ENCODE measurements at regions not wholly inside any gene's neighbourhood (a gene's known extent, or its start where the extent isn't known, plus 50 kb on each side); places are given as distances from the start of the nearest gene placed in this dataset.
"Not testable (repeated sequence)": the region's sequence is repeated elsewhere in the genome, so short reads cannot be mapped to it uniquely, and the experiment has no call there.

DNA sequence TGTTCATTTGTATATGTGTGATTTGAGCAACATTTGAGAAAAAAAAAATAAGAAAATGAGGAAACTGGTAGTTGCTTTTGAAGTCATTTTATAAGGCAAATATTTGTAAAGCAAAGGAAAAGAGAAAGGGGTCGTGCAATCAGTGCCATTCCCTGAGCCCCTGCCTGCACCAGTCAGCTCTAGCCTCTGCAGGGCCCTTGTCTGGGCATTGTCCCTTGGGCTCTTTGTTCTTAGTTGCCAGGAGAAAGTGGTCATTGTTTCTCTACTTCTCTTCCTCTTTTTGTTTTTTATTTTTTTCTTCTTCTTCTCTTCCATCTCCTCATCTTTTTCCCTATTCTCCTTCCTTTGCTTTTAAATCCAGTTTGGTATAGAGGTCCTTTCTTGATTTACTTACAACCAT is 175.3 kb upstream of the CREB1 start:
- Histone ChIP-seq H3K27ac (ENCODE audit: low read length) (no peak overlapping the region), H3K36me3 (ENCODE audit: control insufficient read depth in 1 of 2, insufficient read depth in 2 of 2, low read length in 2 of 2) (no peaks in the 10 kb centered on the region), H3K4me1 (ENCODE audit: control insufficient read depth in 1 of 2, insufficient read depth in 2 of 2, low read length in 2 of 2) (no peaks in the 10 kb centered on the region), H3K9me3 (ENCODE audit: control insufficient read depth in 1 of 2, low read length in 2 of 2) (no peaks in the 10 kb centered on the region), H3K4me3 (ENCODE audit: low read depth in 1 of 2, low read length in 2 of 2) (no peak overlapping the region), H3K27me3 (ENCODE audit: low read depth, low read length) (no peaks in the 10 kb centered on the region)

DNA sequence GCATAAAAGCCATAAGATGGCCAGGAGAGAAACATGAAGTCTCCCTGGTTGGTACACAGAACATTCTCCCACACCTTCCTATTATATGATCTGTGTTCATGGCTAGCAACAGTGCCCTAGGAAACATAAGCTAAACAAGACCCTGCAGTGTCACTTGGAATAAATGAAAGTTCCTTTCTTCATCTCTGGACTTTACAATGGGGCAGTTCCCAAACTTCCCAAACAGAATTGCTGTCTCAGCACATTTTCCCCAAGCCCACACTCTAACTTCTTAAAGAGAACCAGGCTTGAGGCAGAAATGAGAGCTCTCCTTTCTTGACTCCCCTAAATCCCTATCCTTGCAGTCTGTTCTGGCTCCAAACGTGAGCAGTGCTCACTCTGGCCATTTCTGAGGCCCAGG is 173.2 kb upstream of the CREB1 start:
- Histone ChIP-seq H3K9me3 (ENCODE audit: control insufficient read depth in 1 of 2, low read length in 2 of 2) (no peaks in the 10 kb centered on the region), H3K27ac (ENCODE audit: low read length) (no peak overlapping the region), H3K4me3 (ENCODE audit: low read depth in 1 of 2, low read length in 2 of 2) (no peak overlapping the region), H3K27me3 (ENCODE audit: low read depth, low read length) (no peaks in the 10 kb centered on the region), H3K4me1 (ENCODE audit: control insufficient read depth in 1 of 2, insufficient read depth in 2 of 2, low read length in 2 of 2) (no peaks in the 10 kb centered on the region), H3K36me3 (ENCODE audit: control insufficient read depth in 1 of 2, insufficient read depth in 2 of 2, low read length in 2 of 2) (no peaks in the 10 kb centered on the region)

DNA sequence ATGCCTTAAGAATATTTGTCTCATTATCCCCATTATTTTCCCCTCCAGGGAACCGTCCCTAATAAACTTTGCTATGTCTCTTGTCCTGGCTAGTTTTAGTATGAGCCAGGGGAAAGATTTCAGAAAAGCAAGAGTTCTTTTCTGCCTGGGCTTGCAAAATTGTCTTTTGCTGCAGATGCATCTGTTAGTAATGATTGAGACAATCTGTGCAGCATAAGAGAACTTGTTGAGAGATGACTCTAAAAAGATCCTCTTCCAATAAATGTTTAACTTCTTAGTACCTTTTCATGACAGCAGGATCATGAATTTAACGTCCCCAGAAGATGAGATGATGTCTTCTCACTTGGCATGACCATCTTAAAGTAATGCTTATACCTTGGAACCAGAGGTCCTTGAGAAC is 172.5 kb upstream of the CREB1 start:
- H3K36me3 ChIP-seq (ENCODE audit: control insufficient read depth in 1 of 2, insufficient read depth in 2 of 2, low read length in 2 of 2), result no peaks in the 10 kb centered on the region
- H3K27me3 ChIP-seq (ENCODE audit: low read depth, low read length), result no peaks in the 10 kb centered on the region
- no peak overlapping the region for H3K4me3 ChIP-seq (ENCODE audit: low read depth in 1 of 2, low read length in 2 of 2)
- no peak overlapping the region for H3K27ac ChIP-seq (ENCODE audit: low read length)
- no peaks in the 10 kb centered on the region for H3K9me3 ChIP-seq (ENCODE audit: control insufficient read depth in 1 of 2, low read length in 2 of 2)
- no peaks in the 10 kb centered on the region for H3K4me1 ChIP-seq (ENCODE audit: control insufficient read depth in 1 of 2, insufficient read depth in 2 of 2, low read length in 2 of 2)

DNA sequence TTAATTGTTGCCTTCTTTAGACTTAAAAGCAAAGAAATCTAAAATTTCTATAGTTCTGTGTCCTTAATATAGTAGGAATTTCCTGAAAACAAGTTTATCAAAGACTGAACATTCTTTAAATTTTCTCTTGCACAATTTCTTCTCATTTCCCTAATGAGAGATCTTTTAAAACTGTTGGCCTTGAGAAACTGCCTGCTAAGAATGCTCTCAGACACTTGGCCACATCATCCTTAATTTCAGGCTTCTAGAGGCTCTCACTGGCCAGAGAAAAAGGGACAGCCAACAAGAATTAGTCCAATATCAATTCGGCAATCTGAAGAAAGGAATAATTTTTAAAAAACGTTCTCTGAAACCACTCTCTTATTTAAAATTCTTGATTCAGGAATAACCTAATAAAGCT is 167.0 kb upstream of the CREB1 start:
- Histone ChIP-seq H3K9me3 (ENCODE audit: control insufficient read depth in 1 of 2, low read length in 2 of 2) (no peaks in the 10 kb centered on the region), H3K36me3 (ENCODE audit: control insufficient read depth in 1 of 2, insufficient read depth in 2 of 2, low read length in 2 of 2) (no peaks in the 10 kb centered on the region), H3K27ac (ENCODE audit: low read length) (no peak overlapping the region), H3K4me1 (ENCODE audit: control insufficient read depth in 1 of 2, insufficient read depth in 2 of 2, low read length in 2 of 2) (no peaks in the 10 kb centered on the region), H3K4me3 (ENCODE audit: low read depth in 1 of 2, low read length in 2 of 2) (no peak overlapping the region), H3K27me3 (ENCODE audit: low read depth, low read length) (no peaks in the 10 kb centered on the region)

DNA sequence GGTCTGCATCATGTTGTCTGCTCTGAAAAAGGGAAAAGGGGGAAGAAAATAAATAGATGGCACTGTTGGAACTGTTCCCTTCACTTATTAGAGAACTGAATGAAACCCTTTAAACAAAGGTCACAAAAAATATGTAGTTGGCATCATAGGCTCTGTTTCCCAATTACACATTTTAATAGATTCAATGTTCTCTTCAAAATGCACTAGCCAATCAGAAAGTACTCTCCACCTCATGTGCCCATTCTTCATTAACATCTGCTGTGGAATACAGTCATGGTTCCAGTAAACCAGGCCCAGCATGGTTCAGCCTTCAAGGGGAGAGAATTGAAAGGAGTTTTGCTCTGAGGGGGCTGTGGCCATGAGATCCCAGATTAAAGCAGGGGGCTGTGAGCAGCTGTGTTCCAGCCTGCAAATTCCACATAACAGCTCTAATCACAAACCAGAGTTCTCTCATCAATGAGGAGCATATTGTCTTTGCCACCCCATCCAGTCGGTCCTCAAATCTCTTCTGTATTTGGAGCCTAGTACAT is 165.9 kb upstream of the CREB1 start:
- no peaks in the 10 kb centered on the region for H3K9me3 ChIP-seq (ENCODE audit: control insufficient read depth in 1 of 2, low read length in 2 of 2)

DNA sequence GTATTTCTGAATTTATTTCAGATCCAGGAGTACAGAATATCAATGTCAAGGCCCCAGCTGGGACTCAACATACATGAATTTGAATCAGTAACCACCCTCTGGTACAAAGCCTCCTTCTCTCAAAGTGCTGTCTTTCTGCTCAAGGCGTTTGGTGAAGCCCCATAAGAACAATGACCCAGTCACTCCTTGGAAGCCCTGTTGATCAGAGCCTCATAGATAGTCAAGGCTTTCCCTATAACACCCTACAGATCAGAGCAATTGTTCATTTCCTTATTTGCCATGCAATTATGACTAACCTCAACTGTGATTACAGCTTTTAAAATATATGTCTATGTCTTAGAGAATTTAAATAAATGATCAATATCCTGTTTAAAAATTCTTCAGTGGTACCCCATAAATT is 159.1 kb upstream of the CREB1 start:
- H3K27ac ChIP-seq (ENCODE audit: low read length), result no peak overlapping the region
- no peak overlapping the region for H3K4me3 ChIP-seq (ENCODE audit: low read depth in 1 of 2, low read length in 2 of 2)
- H3K27me3 ChIP-seq (ENCODE audit: low read depth, low read length), result no peaks in the 10 kb centered on the region
- H3K36me3 ChIP-seq (ENCODE audit: control insufficient read depth in 1 of 2, insufficient read depth in 2 of 2, low read length in 2 of 2), result no peaks in the 10 kb centered on the region
- H3K9me3 ChIP-seq (ENCODE audit: control insufficient read depth in 1 of 2, low read length in 2 of 2), result peaks cover 0 to 3% of the 10 kb centered on the region in 2 donors
- no peaks in the 10 kb centered on the region for H3K4me1 ChIP-seq (ENCODE audit: control insufficient read depth in 1 of 2, insufficient read depth in 2 of 2, low read length in 2 of 2)

More for the DNA sequence above, 165.9 kb upstream of the CREB1 start:
- Histone ChIP-seq H3K4me1 (ENCODE audit: control insufficient read depth in 1 of 2, insufficient read depth in 2 of 2, low read length in 2 of 2) (no peaks in the 10 kb centered on the region), H3K4me3 (ENCODE audit: low read depth in 1 of 2, low read length in 2 of 2) (no peak overlapping the region), H3K27ac (ENCODE audit: low read length) (no peak overlapping the region), H3K27me3 (ENCODE audit: low read depth, low read length) (no peaks in the 10 kb centered on the region), H3K36me3 (ENCODE audit: control insufficient read depth in 1 of 2, insufficient read depth in 2 of 2, low read length in 2 of 2) (no peaks in the 10 kb centered on the region)

DNA sequence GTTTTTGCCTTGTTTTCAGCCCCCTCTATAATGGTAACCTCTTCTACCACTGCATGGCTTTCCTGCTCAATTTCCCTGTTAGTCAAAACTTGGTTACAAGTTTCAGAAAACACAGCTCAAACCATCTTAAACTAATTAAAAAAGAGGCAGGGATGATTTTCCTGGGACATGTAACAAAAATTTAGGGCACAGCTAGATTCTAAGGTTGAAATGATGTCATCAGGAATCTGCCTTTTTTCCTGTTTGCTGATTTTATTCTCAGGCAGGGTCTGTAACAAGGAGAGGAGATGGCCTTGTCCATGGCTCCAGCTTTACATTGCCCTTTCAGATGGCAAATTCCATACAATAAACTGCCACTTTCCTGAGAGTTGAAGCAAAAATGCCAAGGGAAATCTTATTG is 157.9 kb upstream of the CREB1 start:
- Histone ChIP-seq H3K27ac (ENCODE audit: low read length) (no peak overlapping the region), H3K36me3 (ENCODE audit: control insufficient read depth in 1 of 2, insufficient read depth in 2 of 2, low read length in 2 of 2) (no peaks in the 10 kb centered on the region), H3K4me1 (ENCODE audit: control insufficient read depth in 1 of 2, insufficient read depth in 2 of 2, low read length in 2 of 2) (no peaks in the 10 kb centered on the region), H3K4me3 (ENCODE audit: low read depth in 1 of 2, low read length in 2 of 2) (no peak overlapping the region), H3K9me3 (ENCODE audit: control insufficient read depth in 1 of 2, low read length in 2 of 2) (peaks cover 0 to 7% of the 10 kb centered on the region in 2 donors), H3K27me3 (ENCODE audit: low read depth, low read length) (no peaks in the 10 kb centered on the region)

DNA sequence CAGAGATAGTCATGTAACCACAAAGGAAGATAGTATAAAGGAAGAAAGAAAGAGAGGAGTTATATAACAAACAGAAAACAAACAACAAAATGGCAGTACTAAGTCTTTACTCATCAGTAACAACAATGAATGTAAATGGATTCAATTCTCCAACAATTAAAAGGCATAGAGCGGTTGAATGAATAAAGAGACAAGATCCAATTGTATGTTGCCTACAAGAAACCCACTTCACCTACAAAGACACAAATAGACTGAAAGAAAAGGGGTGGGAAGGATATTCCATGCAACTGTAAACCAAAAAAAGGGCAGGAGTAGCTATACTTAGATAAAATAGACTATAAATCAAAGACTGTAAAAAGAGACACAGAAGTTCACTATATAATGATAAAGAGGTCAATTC is 157.3 kb upstream of the CREB1 start:
- peaks cover 0 to 7% of the 10 kb centered on the region in 2 donors for H3K9me3 ChIP-seq (ENCODE audit: control insufficient read depth in 1 of 2, low read length in 2 of 2)
- no peaks in the 10 kb centered on the region for H3K4me1 ChIP-seq (ENCODE audit: control insufficient read depth in 1 of 2, insufficient read depth in 2 of 2, low read length in 2 of 2)
- H3K27me3 ChIP-seq (ENCODE audit: low read depth, low read length), result no peaks in the 10 kb centered on the region
- H3K27ac ChIP-seq (ENCODE audit: low read length), result no peak overlapping the region
- no peaks in the 10 kb centered on the region for H3K36me3 ChIP-seq (ENCODE audit: control insufficient read depth in 1 of 2, insufficient read depth in 2 of 2, low read length in 2 of 2)
- no peak overlapping the region for H3K4me3 ChIP-seq (ENCODE audit: low read depth in 1 of 2, low read length in 2 of 2)

DNA sequence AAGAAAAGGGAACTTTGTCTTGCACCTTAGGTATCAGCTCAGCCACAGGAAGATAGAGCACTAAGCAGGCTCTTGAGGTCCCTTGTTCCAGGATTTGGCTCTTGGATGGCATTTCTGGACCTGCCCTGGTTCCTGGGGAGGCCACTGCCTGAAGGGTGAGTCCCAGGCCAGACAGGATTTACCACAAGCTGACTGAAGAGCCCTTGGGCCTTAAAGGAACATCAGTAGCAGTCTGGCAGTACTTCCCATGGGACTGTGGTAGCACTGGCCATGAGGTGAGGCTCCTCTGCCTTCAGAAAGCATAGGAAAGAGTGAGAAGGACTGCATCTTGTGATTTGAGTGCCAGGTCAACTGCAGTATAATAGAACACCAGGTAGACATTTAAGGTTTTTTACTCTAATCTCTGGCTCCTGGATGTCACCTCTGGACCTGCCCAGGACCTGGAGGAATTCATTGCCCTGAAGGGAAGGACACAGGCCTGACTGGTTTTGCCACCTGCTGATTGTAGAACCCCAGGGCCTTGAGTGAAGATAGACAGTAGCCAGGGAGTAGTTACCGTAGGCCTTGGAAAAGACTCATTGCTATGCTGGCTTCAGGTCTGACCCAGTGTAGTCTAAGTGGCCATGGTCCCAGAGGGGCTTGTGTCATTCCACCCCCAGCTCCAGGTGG is 154.4 kb upstream of the CREB1 start:
- H3K9me3 ChIP-seq (ENCODE audit: control insufficient read depth in 1 of 2, low read length in 2 of 2), result peaks cover 0 to 12% of the 10 kb centered on the region in 2 donors
- no peaks in the 10 kb centered on the region for H3K36me3 ChIP-seq (ENCODE audit: control insufficient read depth in 1 of 2, insufficient read depth in 2 of 2, low read length in 2 of 2)
- H3K27ac ChIP-seq (ENCODE audit: low read length), result no peak overlapping the region
- H3K4me1 ChIP-seq (ENCODE audit: control insufficient read depth in 1 of 2, insufficient read depth in 2 of 2, low read length in 2 of 2), result no peaks in the 10 kb centered on the region
- H3K27me3 ChIP-seq (ENCODE audit: low read depth, low read length), result no peaks in the 10 kb centered on the region
- H3K4me3 ChIP-seq (ENCODE audit: low read depth in 1 of 2, low read length in 2 of 2), result no peak overlapping the region

DNA sequence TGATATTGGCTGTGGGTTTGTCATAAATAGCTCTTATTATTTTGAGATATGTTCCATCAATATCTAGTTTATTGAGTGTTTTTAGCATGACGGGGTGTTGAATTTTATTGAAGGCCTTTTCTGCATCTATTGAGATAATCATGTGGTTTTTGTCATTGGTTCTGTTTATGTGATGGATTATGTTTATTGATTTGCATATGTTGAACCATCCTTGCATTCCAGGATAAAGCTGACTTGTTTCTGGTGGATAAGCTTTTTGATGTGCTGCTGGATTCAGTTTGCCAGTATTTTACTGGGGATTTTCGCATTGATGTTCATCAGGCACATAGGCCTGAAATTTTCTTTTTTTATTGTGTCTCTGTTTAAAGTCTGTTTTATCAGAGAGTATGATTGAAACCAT is 151.1 kb upstream of the CREB1 start:
- H3K27me3 ChIP-seq (ENCODE audit: low read depth, low read length); H3K4me1 ChIP-seq (ENCODE audit: control insufficient read depth in 1 of 2, insufficient read depth in 2 of 2, low read length in 2 of 2); H3K27ac ChIP-seq (ENCODE audit: low read length); H3K4me3 ChIP-seq (ENCODE audit: low read depth in 1 of 2, low read length in 2 of 2); H3K36me3 ChIP-seq (ENCODE audit: control insufficient read depth in 1 of 2, insufficient read depth in 2 of 2, low read length in 2 of 2): not testable (repeated sequence)
- H3K9me3 ChIP-seq (ENCODE audit: control insufficient read depth in 1 of 2, low read length in 2 of 2), result peaks cover 0 to 15% of the 10 kb centered on the region in 2 donors

DNA sequence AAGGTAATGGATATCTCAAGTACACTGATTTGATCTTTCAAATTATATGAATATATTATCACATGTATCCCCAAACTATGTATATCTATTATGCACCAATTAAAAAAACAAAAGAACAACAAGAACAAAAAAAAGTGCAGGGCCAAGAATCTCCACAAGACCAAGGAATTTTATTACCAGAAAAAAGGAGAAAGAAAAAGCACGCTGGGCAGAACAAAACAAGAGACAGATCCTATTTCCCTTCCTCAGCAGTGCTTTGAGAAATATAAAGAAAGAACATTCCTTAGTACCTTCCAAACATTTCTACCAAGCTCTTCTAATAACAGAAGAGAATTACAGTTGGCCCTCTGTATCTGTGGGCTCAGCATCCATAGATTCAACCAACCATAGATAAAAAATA is 144.7 kb upstream of the CREB1 start:
- Histone ChIP-seq H3K27me3 (ENCODE audit: low read depth, low read length) (no peaks in the 10 kb centered on the region), H3K4me1 (ENCODE audit: control insufficient read depth in 1 of 2, insufficient read depth in 2 of 2, low read length in 2 of 2) (no peaks in the 10 kb centered on the region), H3K36me3 (ENCODE audit: control insufficient read depth in 1 of 2, insufficient read depth in 2 of 2, low read length in 2 of 2) (no peaks in the 10 kb centered on the region), H3K9me3 (ENCODE audit: control insufficient read depth in 1 of 2, low read length in 2 of 2) (peaks cover 0 to 7% of the 10 kb centered on the region in 2 donors), H3K4me3 (ENCODE audit: low read depth in 1 of 2, low read length in 2 of 2) (no peak overlapping the region), H3K27ac (ENCODE audit: low read length) (no peak overlapping the region)

DNA sequence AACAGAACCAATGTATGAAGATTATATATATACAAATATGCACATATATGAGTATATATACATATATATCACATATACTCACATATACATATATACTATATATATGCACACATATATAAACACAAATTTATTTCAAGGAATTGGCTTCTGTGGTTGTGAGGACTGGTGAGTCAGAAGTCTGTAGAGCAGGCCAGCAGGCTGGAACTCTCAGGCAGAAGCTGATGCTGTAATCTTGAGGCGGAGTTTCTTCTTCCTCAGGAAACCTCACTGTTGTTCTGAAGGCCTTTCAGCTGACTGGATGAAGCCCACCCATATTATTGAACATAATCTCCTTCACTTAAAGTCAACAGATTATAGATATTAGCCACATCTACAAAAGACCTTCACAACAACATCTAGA is 143.9 kb upstream of the CREB1 start:
- no peak overlapping the region for H3K4me3 ChIP-seq (ENCODE audit: low read depth in 1 of 2, low read length in 2 of 2)
- peaks cover 0 to 7% of the 10 kb centered on the region in 2 donors for H3K9me3 ChIP-seq (ENCODE audit: control insufficient read depth in 1 of 2, low read length in 2 of 2)
- H3K27ac ChIP-seq (ENCODE audit: low read length), result no peak overlapping the region
- H3K36me3 ChIP-seq (ENCODE audit: control insufficient read depth in 1 of 2, insufficient read depth in 2 of 2, low read length in 2 of 2), result no peaks in the 10 kb centered on the region
- no peaks in the 10 kb centered on the region for H3K27me3 ChIP-seq (ENCODE audit: low read depth, low read length)
- H3K4me1 ChIP-seq (ENCODE audit: control insufficient read depth in 1 of 2, insufficient read depth in 2 of 2, low read length in 2 of 2), result no peaks in the 10 kb centered on the region

Measured in muscle layer of duodenum (tissue), 2 donors.